ENCODE measurements at regions not wholly inside any gene's neighbourhood (a gene's known extent, or its start where the extent isn't known, plus 50 kb on each side); places are given as distances from the start of the nearest gene placed in this dataset.
A peak's percentile ranks its signal among the peaks of the same experiment; 100 is the strongest.
"Not testable (repeated sequence)": the region's sequence is repeated elsewhere in the genome, so short reads cannot be mapped to it uniquely, and the experiment has no call there.

GRCh38 chr6:86723729-86724128, 213.6 kb upstream of the HTR1E start:
- DNase-seq (ENCODE audit: low read depth), result peak; percentile 14
- no peak for TF ChIP-seq CTCF (IDR thresholded peaks at IDR 0.05; ENCODE audit: insufficient read depth, low read depth, low read length, missing control alignments)
- no peak overlapping the region for H3K4me3 ChIP-seq (ENCODE audit: low read length)

GRCh38 chr6:86723151-86723550, 214.2 kb upstream of the HTR1E start:
- TF ChIP-seq CTCF (IDR thresholded peaks at IDR 0.05; ENCODE audit: insufficient read depth, low read depth, low read length, missing control alignments), result no peak
- DNase-seq (ENCODE audit: low read depth), result no peak
- H3K4me3 ChIP-seq (ENCODE audit: low read length), result no peak overlapping the region

GRCh38 chr6:86722131-86722530, 215.2 kb upstream of the HTR1E start:
- H3K4me3 ChIP-seq (ENCODE audit: low read length), result no peak overlapping the region
- no peak for TF ChIP-seq CTCF (IDR thresholded peaks at IDR 0.05; ENCODE audit: insufficient read depth, low read depth, low read length, missing control alignments)
- DNase-seq (ENCODE audit: low read depth), result peak; percentile 18

- DNase-seq (ENCODE audit: low read depth), result peak; percentile 84
- TF ChIP-seq CTCF (IDR thresholded peaks at IDR 0.05; ENCODE audit: insufficient read depth, low read depth, low read length, missing control alignments), result no peak
- H3K4me3 ChIP-seq (ENCODE audit: low read length), result no peak overlapping the region
Observed at GRCh38 chr6:86715676-86716075, 221.7 kb upstream of the HTR1E start.

- H3K4me3 ChIP-seq (ENCODE audit: low read length), result no peak overlapping the region
- no peak for TF ChIP-seq CTCF (IDR thresholded peaks at IDR 0.05; ENCODE audit: insufficient read depth, low read depth, low read length, missing control alignments)
- DNase-seq (ENCODE audit: low read depth), result no peak
Observed at GRCh38 chr6:86712039-86712438, 225.3 kb upstream of the HTR1E start.

GRCh38 chr6:86707545-86708120, 229.7 kb upstream of the HTR1E start:
- H3K4me3 ChIP-seq (ENCODE audit: low read length), result no peak overlapping the region
- no peak for TF ChIP-seq CTCF (IDR thresholded peaks at IDR 0.05; ENCODE audit: insufficient read depth, low read depth, low read length, missing control alignments)
- DNase-seq (ENCODE audit: low read depth), result no peak

- no peak overlapping the region for H3K4me3 ChIP-seq (ENCODE audit: low read length)
- TF ChIP-seq CTCF (IDR thresholded peaks at IDR 0.05; ENCODE audit: insufficient read depth, low read depth, low read length, missing control alignments), result no peak
- DNase-seq (ENCODE audit: low read depth), result no peak
Observed at GRCh38 chr6:86706449-86706848, 230.9 kb upstream of the HTR1E start.

GRCh38 chr6:86701228-86701627, 236.1 kb upstream of the HTR1E start:
- not testable (repeated sequence) for H3K4me3 ChIP-seq (ENCODE audit: low read length); DNase-seq (ENCODE audit: low read depth)

All from epithelial cell of esophagus (primary cell).